DOHH2 (cell line): ENCODE measurements at regions not wholly inside any gene's neighbourhood (a gene's known extent, or its start where the extent isn't known, plus 50 kb on each side); places are given as distances from the start of the nearest gene placed in this dataset.

ENCODE experiments used
- H3F3A ChIP-seq: fragments of 200-600 bp; sonication (generic), shearing (Covaris generic); 2 replicates; pipeline ENCODE4 v1.6.0; 2016; ENCODE audit warnings: antibody characterized with exemption, mild to moderate bottlenecking; ENCODE audit not compliant: control insufficient read depth, insufficient read depth
- H3K27ac ChIP-seq: fragments of 200-600 bp; sonication (generic); 2 replicates; pipeline ENCODE4 v1.5.1; 2014; ENCODE audit warnings: low read depth, mild to moderate bottlenecking, low read length, moderate library complexity
- H3K27me3 ChIP-seq: fragments of 200-600 bp; sonication (generic); 2 replicates; pipeline ENCODE4 v1.6.1; 2014; ENCODE audit warnings: mild to moderate bottlenecking, low read length, mixed read lengths; ENCODE audit not compliant: control insufficient read depth
- H3K36me3 ChIP-seq: fragments of 200-600 bp; sonication (generic); 2 replicates; pipeline ENCODE4 v1.6.1; 2014; ENCODE audit warnings: mild to moderate bottlenecking, low read length, moderate library complexity, mixed read lengths; ENCODE audit not compliant: control insufficient read depth
- H3K4me1 ChIP-seq: fragments of 200-600 bp; sonication (generic); 2 replicates; pipeline ENCODE4 v1.6.1; 2014; ENCODE audit warnings: mild to moderate bottlenecking, low read length, mixed read lengths; ENCODE audit not compliant: control insufficient read depth
- H3K4me2 ChIP-seq: fragments of 200-600 bp; sonication (generic); 2 replicates; pipeline ENCODE4 v1.6.0; 2014; ENCODE audit warnings: mild to moderate bottlenecking, low read length, moderate library complexity
- H3K4me3 ChIP-seq: fragments of 200-600 bp; sonication (generic); 2 replicates; pipeline ENCODE4 v1.5.1; 2014; ENCODE audit warnings: mild to moderate bottlenecking, low read length, mixed read lengths
- H3K79me2 ChIP-seq: fragments of 200-600 bp; sonication (generic); 2 replicates; pipeline ENCODE4 v1.6.1; 2014; ENCODE audit warnings: mild to moderate bottlenecking, low read length, mixed read lengths; ENCODE audit not compliant: control insufficient read depth
- H3K9me2 ChIP-seq: fragments of 200-600 bp; sonication (generic); replicated peaks from 2 replicates; pipeline ENCODE4 v1.6.1; 2014; ENCODE audit warnings: mild to moderate bottlenecking, low read length, mixed read lengths; ENCODE audit not compliant: control insufficient read depth
- H3K9me3 ChIP-seq: fragments of 200-600 bp; sonication (generic); 2 replicates; pipeline ENCODE4 v1.6.1; 2014; ENCODE audit warnings: antibody characterized with exemption, low read length, mixed read lengths; ENCODE audit not compliant: control insufficient read depth, insufficient read depth
- H4K20me1 ChIP-seq: fragments of 200-600 bp; sonication (generic); 2 replicates; pipeline ENCODE4 v1.6.0; 2014; ENCODE audit warnings: low read depth, mild to moderate bottlenecking, antibody characterized with exemption, low read length, moderate library complexity; ENCODE audit not compliant: control insufficient read depth, insufficient read depth
- CTCF ChIP-seq: fragments of 200-600 bp; sonication (generic); IDR thresholded peaks from one replicate; pipeline ENCODE4 v1.5.1; 2014; ENCODE audit warnings: antibody characterized with exemption, mild to moderate bottlenecking, low read depth, low read length; ENCODE audit not compliant: poor library complexity, severe bottlenecking
- EZH2phosphoT487 ChIP-seq: fragments of 200-600 bp; sonication (generic); IDR thresholded peaks from 2 replicates; pipeline ENCODE4 v1.6.1; 2017; ENCODE audit warnings: borderline replicate concordance, mild to moderate bottlenecking, antibody characterized with exemption, low read length, moderate library complexity, mixed read lengths

GRCh38 chr3:176442326-176442725 is 755.0 kb downstream of the TBL1XR1 start:
- H3K79me2 ChIP-seq: no peaks in the 10 kb centered on the region
- no peaks in the 10 kb centered on the region for H3K9me2 ChIP-seq
- H3K27me3 ChIP-seq: no peaks in the 10 kb centered on the region
- no peaks in the 10 kb centered on the region for H3F3A ChIP-seq
- no peaks in the 10 kb centered on the region for H4K20me1 ChIP-seq
- TF ChIP-seq EZH2phosphoT487: no peak
- TF ChIP-seq CTCF: no peak
- no peak overlapping the region for H3K27ac ChIP-seq
- H3K4me2 ChIP-seq: no peak overlapping the region
- no peaks in the 10 kb centered on the region for H3K9me3 ChIP-seq
- H3K4me3 ChIP-seq: no peak overlapping the region
- no peaks in the 10 kb centered on the region for H3K36me3 ChIP-seq
- no peaks in the 10 kb centered on the region for H3K4me1 ChIP-seq

- H4K20me1 ChIP-seq: no peaks in the 10 kb centered on the region
- no peaks in the 10 kb centered on the region for H3F3A ChIP-seq
- H3K79me2 ChIP-seq: no peaks in the 10 kb centered on the region
- no peaks in the 10 kb centered on the region for H3K9me3 ChIP-seq
- no peaks in the 10 kb centered on the region for H3K27me3 ChIP-seq
- no peaks in the 10 kb centered on the region for H3K9me2 ChIP-seq
- no peak overlapping the region for H3K4me2 ChIP-seq
- no peaks in the 10 kb centered on the region for H3K4me1 ChIP-seq
- H3K4me3 ChIP-seq: no peak overlapping the region
- H3K36me3 ChIP-seq: no peaks in the 10 kb centered on the region
- no peak overlapping the region for H3K27ac ChIP-seq
- TF ChIP-seq CTCF (no peak), EZH2phosphoT487 (no peak)
Observed at GRCh38 chr3:176439729-176440128, 757.6 kb downstream of the TBL1XR1 start.

GRCh38 chr3:176431991-176432390 is 765.3 kb downstream of the TBL1XR1 start:
- H3K27ac ChIP-seq: no peak overlapping the region
- H3F3A ChIP-seq: no peaks in the 10 kb centered on the region

More at GRCh38 chr3:176431991-176432390, 765.3 kb downstream of the TBL1XR1 start:
- H3K79me2 ChIP-seq: no peaks in the 10 kb centered on the region
- no peaks in the 10 kb centered on the region for H4K20me1 ChIP-seq
- H3K9me2 ChIP-seq: no peaks in the 10 kb centered on the region
- no peaks in the 10 kb centered on the region for H3K36me3 ChIP-seq
- H3K4me1 ChIP-seq: no peaks in the 10 kb centered on the region
- no peak overlapping the region for H3K4me3 ChIP-seq
- no peaks in the 10 kb centered on the region for H3K9me3 ChIP-seq
- no peak overlapping the region for H3K4me2 ChIP-seq
- H3K27me3 ChIP-seq: no peaks in the 10 kb centered on the region
- TF ChIP-seq EZH2phosphoT487: no peak
- no peak for TF ChIP-seq CTCF
